ENCODE measurements at regions not wholly inside any gene's neighbourhood (a gene's known extent, or its start where the extent isn't known, plus 50 kb on each side); places are given as distances from the start of the nearest gene placed in this dataset.
"Not testable (repeated sequence)": the region's sequence is repeated elsewhere in the genome, so short reads cannot be mapped to it uniquely, and the experiment has no call there.

DNA sequence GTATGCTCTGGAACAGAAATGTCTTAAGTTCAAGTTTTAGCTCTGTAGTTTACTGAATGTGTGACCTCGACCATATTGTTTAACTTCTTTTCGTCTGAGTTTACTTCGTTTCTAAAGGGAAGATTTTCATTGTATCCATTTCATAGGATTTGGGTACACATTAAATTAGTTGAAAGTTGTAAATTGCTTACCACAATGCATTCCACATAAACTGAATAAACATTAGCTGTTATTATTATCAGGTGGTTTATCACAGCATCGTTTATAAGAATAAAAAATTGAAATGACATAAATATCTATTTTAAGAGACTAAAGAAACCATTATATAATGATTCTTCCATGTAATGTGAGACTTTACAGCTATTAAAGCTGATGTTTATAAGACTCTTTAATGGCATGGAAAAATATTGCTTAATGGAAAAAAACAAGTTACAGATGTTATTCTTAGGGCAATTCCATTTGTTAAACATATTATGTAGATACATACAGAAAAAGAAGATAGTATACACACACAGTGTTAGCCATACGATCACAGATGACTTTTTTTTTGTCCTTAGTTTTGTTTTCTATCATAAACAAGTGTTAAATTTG is 342.3 kb upstream of the SGO1 start:
- no peak for DNase-seq

DNA sequence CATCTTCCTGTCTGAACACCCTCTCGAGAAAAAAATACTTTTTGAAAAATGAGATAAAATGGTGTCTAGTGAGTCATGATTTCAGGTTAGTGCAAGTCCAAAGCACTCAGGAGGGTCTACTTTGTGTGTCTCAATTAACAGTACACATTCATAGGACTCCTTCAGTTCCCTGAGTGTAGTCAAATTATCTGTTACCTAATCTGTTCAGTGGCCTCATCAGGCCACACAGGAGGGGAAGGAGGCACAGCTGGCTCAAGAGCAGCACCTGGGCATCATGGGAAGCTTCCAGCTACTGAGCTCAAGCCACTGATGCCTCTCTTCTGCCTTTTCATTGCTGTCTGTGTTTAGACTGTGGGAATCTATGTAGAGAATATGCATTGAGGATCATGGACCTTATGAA is 341.4 kb upstream of the SGO1 start:
- DNase-seq: no peak

DNA sequence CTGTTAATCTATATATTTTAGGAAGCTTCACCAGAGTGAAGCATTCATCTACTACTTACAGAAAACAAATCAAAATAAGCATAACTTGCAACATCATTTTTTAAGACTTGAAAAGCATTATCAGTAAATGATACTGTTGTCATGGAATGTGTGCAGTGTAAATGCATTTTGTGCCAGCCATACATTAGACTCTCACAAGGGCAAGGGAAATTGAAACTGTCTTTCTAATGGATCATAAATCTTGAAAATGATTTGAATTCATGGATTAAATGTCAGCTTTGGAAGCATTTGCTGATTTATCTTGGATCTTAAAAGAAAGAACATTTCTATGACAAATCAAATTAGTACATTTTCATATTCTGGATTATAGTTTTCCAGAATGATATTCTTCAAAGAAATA is 338.3 kb upstream of the SGO1 start:
- no peak for DNase-seq

DNA sequence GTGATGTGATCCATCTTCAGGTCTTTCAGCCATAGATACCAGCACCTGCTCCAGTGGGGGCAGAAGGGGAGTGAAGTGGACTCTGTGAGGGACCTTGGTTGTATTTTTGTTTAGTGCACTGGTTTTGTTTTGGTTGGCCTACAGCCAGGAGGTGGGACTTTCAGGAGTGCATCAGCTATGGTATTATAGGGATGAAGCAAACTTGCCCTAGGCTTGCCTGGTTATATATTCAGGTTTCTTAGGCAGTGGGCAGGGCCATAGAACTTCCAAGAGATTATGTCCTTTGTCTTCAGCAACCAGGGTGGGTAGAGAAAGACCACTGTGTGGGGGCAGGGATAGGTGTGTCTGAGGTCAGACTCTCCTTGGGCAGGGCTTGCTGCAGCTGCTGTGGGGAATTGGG is 337.3 kb upstream of the SGO1 start:
- DNase-seq: no peak

DNA sequence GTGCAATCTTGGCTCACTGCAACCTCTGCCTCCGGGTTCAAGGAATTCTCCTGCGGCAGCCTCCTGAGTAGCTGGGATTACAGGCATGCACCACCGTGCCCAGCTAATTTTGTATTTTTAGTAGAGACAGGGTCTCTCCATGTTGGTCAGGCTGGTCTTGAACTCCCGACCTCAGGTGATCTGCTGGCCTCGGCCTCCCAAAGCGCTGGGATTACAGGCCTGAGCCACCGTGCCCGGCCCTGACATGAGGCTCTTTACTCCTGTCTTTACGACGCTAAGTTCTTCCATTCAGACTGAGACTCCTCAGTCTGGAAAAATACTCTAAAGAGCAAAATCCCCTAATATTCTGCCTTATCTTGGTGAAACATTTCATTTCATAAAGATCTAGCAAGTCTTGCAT is 331.3 kb upstream of the SGO1 start:
- DNase-seq: not testable (repeated sequence)

DNA sequence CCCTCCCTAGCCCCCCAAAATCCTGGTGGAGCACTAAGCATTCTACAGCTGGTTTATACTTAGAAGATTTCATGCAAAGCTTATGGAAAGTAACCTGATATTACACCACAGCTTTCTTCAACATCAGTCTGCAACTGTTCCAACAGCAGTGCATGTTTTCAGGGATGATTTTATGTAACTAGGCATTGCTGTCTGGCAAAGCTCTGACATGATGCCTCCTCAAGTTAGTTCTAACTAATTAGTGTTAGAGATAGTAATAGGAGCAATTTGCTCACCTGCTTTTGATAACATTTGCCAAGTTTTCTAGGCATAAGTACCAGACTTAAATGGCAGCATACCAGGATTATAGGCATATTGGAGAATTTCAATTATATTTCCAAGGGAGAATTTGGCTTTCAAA is 330.3 kb upstream of the SGO1 start:
- no peak for DNase-seq

DNA sequence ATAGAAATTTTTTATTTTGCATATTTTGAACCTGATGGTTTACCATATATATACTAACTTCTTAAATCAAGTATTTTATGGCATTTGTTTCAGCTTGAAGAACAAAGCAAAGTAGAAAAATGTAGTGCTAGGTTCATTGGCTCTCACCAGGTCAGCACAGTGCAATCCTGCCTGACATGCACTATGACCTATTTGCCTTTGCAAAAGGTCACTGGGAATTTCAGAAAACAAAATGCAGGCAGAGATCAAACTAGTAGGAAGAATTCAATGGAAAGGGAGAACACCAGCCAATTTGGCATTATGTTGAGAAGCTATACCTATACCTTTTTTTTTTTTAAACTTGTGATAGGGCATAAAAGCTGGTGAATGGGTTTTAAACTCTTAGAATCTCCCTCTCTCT is 329.8 kb upstream of the SGO1 start:
- no peak for DNase-seq

DNA sequence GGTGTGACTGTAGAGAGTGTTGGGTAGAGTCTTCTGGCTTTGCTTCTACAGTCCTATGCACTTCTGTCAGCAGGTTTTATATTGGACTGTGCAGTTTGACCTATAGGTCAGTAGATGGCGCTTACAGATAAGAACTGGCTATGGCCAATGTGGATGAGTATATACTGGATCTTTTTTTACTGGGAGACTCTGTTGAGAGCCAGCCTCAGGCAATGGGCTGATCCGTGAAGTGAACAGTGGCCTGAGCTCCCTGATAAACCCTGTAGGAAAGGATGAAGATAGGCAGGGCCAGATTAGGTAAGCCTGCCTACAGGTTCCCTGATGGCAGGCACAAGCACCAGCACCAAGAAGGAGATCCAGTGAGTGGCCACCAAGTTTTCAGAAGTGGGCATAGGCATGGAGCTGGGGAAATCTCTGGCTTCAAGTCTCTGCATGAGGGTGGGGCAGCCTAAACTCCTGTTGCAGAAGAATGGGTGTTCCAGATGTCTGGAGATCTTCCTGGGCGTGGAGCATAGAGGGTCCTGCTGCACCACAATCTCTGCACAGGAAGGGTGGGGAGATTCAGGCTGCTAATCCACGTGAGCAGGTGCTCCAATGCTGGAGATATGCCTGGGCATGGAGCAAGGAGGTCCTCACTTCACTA is 326.0 kb upstream of the SGO1 start:
- peak; percentile 6 for DNase-seq

DNA sequence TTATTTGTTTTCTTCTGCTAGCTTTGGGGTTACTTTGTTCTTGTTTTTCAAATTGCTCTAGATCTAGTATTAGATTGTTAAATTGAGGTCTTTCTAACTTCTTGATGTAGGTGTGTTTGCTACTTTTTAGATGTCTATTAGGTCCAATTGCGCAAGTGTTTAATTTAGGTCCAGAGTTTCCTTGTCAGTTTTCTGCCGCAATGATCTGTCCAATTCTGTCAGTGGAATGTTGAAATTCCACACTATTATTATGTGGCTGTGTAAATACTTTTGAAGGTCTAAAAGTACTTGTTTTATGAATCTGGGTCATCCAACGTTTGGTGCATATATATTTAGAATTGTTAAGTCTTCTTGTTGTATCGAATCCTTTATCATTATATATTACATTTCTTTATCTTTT is 324.4 kb upstream of the SGO1 start:
- no peak for DNase-seq

DNA sequence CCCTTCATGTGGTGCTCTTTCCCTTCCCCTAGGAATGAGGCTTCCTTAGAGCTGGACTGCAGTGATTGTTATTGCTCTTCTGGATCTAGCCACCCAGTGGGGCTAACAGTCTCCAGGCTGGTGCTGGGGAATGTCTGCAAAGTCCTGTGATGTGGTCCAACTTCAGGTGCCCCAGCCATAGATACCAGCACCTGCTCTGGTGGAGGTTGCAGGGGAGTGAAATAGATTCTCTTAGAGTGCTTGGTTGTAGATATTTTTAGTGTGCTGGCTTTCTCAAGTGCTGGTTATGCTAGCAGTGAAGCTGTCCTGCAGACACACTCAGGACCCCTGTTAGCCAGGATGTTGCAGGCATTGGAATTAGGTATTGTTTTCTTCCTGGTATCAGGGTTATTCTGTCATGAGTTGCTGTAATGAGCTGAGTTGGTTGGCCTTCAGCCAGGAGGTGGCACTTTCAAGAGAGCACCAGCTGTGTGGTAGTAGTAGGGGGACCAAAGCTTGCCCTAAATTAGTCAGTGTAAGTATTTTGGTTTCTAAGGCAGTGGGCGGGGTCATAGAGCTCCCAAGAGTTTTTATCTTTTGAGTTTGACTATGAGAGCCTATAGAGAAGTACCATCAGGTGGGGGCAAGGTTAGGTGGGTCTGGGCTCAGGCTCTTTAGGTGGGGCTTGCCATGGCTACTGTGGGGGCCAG is 317.5 kb upstream of the SGO1 start:
- no peak for DNase-seq

DNA sequence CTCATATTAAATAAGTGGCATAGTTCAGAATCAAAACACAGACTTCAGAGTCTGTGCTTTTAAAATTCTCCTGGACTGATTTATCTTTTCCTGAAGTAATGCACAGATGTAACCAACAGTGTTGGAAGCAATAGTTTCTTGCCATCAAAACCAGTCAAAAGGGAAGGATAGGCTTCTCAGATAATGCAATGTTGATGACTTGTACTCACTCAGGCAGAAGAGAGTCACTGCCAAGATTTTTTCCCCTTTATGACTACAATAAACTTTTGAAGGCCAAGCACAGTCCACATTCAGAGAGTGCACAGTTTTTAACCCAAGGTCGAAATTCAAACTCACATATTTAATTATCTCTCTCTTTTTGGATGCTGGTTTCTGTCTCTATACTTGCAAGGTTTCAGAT is 305.0 kb upstream of the SGO1 start:
- DNase-seq: no peak

DNA sequence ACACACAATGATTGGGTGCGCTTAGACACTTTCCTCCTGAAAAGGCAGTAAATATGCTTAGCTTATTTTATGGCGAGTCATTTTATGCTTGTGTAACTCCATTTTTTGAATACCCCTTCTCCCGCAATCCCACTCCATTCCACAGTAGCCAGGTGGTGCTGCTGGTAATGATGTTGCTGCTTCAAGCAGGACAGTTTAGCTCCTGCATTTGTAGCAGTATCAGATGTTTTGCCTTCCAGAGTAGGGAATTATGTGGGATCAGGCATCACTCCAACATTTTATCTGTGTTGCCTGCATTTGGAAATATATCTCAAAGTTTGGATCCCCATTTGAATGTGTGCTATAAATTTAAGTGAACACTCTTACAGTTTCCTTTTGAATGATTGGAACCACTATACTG is 302.1 kb upstream of the SGO1 start:
- DNase-seq: no peak

DNA sequence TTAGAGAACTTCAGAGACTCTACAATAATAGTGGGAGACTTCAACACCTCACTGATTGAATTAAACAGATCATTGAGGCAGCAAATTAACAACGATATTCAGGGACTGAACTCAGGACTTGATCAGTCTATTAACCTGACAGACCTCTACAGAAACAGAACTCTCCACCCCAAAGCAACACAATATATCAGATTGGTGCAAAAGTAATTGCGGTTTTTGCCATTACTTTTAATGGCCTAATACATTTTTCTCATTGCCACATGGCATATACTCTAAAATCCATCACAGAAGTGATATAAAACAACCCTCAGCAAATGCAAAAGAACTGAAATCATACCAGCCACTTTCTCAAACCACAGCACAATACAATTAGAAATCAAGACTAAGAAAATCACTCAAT is 298.1 kb upstream of the SGO1 start:
- no peak for DNase-seq

DNA sequence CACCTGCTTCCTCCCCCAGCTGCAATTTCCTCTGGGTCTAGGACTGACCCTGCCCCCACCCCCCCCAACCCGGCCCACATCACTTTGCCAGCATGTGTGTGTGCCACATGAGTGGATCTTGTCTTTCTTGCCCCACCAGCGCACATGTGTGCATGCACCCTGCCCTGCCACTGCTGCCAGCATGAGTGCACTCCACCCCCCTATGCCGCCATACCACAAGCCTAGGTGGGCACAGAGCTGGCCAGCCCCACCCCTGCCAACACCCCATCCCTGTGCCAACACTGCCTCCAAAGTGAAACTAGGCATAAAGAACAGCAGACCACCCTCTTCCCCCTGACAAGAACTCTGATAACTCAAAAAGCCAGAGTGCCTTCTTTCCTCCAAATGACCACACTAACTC is 296.3 kb upstream of the SGO1 start:
- no peak for DNase-seq

DNA sequence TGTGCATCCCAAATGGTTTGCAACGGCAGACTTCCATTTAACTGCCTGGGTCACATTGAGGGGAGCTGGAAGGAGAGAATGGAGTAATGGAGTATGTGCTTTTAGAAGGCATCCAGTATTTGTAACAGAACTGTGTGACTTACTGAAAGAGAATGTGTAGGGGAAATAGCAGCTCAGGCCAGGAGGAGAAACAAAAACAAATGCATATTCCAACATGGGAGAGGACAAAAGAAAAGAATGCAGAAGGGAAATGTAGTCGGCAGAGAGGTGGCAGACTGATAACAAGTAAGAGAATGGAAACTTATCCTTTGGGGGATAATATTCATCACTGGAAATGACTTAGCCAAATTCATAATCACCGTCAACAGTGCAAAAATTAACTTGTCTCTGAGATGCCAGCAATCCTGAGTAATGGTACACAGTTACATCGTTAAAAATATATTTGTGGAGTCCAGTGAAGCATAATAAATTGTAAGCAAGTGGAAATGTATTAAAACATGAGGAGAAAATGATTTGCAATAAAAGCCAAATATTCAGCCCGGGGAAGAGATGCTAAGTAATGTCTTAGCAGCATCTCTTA is 294.9 kb upstream of the SGO1 start:
- no peak for DNase-seq

DNA sequence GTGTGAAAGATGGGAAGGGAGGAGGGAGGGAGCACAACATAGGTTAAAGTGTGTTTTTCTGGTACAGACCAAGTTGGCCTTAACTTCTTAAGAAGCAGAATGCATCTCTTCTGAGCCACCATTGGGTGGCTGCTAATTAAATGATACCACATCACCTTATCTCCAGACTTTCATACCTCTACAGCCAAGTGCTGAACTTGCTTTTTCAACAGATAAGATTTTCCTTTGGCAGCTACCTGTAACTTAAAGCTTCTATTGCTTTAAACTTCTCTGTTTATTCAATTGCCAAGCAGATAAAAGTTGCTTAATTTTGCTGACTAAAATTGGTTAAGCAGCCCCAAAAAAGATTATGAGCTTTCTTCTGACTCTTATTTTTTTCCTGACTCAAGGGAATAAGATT is 292.4 kb upstream of the SGO1 start:
- no peak for DNase-seq

DNA sequence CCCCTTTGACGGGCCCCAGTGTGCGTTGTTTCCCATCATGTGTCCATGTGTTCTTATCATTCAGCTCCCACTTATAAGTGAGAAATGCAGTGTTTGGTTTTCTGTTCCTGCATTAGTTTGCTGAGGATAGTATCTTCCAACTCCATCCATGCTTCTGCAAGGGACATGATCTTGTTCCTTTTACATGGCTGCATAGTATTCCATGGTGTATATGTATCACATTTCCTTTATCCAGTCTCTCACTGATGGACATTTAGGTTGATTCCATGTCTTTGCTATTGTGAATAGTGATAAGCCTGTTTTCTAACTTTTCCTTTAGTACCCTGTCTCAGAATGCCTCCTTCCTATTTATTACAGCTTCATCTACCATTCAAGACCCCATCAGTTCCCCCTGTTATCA is 278.2 kb upstream of the SGO1 start:
- DNase-seq: not testable (repeated sequence)

DNA sequence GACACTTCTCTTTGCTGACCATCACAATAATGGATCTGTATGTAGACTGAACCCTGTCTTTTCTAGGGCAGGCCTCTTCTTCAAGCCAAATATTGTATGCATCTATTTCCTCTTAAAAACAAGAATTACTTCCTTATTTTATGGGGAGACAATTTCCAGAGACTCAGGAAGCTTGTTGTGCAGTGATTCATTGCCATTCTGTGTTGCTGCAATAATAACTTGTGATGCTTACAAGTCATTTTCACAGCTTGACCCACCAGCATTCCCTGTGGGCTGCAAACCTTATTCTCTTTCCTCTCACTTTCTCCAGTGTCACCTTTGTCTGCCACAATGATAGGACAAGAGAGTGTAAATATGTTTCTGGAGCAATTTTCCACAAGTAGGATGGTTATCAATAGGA is 276.7 kb upstream of the SGO1 start:
- no peak for DNase-seq

DNA sequence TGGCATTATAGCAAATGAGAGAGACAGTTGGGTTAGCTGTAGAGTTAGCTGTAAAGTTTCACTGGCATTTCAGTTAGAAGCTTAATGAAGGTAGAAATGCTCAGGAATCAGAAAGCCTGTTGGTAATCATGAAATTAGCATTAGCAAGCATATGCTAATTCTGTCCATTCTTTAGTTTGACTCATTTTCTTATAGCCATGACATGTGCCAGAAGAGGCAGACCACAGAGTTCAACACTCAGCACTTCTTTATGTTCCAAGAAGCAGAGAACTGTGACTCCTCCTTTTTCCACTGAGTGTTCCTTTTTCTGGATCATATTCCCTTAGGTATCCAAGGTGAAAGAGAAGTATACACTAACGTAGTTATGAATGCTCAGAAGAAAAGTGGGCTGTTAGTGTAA is 276.2 kb upstream of the SGO1 start:
- no peak for DNase-seq

DNA sequence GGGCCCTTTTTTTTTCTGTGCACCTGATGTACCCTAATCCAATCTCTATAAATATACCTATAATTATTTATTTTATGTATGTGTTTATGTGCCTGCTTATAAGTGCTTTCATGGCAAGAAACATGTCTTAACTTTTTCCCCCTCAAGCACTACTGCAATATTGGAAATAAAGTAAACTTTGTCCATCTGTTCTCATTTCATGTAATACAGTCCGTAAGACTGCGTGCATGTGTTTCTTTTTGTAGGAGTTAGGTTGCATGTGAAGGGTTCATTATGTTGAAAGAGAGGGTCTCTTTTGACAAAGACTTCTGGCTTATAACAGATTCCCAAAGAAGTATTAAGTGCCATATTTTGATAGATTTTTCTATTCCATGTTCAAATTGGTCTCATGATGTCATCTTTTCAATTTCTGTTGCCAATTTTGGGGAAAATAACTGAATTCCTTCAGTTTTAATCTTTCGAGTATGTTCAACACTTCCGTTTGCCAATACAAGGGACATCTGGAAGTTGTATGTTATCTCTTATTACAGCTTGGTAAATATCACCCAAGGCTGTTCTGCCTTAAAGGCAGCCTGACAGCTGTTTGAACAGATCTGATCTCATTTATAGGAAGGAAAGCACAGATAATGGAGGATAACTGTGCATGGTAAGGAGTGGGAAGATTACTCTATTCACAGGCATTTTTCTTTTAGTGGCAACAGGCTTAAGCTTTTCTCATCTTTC is 273.1 kb upstream of the SGO1 start:
- DNase-seq: peak; percentile 59

DNA sequence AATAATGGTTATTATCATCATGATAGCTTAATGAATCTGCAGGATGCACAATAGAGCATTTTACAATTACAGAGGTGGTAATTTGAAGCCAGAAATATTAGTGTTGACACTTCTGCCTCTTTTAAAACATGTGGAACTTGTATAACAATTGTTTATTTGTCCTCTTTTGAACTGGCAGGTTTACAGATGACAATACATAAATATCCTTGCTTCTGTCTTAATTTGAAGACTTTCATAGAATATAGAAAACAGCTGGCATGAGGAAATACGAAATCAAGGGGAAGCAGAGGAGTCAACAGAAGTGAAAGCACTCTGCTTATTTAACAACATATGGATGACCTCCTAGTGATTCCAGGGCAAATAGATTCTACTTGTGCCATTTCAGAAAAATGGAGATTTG is 270.5 kb upstream of the SGO1 start:
- no peak for DNase-seq

DNA sequence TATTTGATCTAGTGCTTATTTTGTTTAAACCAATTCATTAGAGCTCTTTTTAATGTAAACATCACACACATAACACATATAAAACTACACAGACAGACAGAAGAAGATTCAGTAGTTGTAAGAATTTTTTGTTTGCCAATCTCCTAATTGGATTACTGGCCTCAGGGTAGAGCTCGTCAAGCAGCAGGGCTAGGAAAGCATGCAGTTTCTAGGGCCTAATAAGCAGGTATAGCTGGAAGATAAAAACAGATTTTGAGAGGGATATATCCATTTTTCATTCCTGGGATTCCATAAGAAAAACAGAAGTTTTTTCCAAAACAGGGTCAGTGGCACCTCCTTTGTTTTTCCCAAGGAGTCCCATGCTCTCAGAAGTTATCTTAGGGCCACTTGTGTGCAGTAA is 265.2 kb upstream of the SGO1 start:
- DNase-seq: no peak

DNA sequence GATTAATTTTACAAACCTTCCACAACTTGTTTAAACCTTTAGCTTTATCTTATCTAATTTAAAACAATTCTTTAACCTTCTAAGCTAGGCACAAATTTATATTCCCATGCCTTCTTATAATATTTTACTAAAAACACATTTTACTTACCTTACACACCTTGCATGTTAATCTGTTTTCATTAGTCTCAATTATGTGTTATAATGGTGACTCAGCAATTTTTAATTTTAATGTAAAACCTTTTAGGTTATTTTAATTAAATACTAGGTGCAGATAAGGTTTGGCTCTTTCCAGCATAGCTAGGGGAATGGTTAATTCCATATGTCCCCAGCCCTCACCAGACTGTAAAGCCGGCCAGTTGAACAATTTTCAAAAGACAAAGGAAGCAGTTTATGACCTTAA is 264.6 kb upstream of the SGO1 start:
- no peak for DNase-seq

DNA sequence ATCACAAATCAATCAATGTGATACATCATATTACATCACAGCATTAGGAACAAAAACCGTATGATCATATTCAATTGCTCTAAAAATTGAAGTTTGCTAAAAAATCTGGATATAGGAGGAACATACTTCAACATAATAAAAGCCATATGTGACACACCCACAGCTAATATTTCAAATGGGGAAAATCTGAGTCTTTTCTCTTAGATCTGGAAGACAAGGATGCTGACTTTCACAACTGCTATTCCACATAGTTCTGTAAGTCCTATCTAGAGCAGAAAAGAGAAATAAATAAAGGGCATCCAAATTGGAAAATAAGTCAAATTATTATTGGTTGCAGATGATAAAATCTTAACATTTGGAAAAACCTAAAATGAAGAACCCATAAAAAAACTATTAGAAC is 256.8 kb upstream of the SGO1 start:
- no peak for DNase-seq
